ENCODE measurements at regions not wholly inside any gene's neighbourhood (a gene's known extent, or its start where the extent isn't known, plus 50 kb on each side); places are given as distances from the start of the nearest gene placed in this dataset.

- no peaks in the 10 kb centered on the region for H3K9me3 ChIP-seq (ENCODE audit: control insufficient read depth, insufficient read depth, low read depth, low read length)
- ChIA-PET CTCF (interaction anchor here (0.7 kb wide), 1 partner anchor 29 kb away, joined by 3 read pairs; no protein-coding TSS in a partner anchor), POLR2A (no interaction called here)
- H3K4me1 ChIP-seq (ENCODE audit: control insufficient read depth, insufficient read depth, low read length) = no peaks in the 10 kb centered on the region
- H3K4me3 ChIP-seq (ENCODE audit: low read depth, low read length) = no peak overlapping the region
- TF ChIP-seq BCL11B (tag by site-specific recombination; IDR thresholded peaks at IDR 0.05; ENCODE audit: low read depth) = no peak
- no peaks in the 10 kb centered on the region for H3K36me3 ChIP-seq (ENCODE audit: control insufficient read depth in 2 of 2, insufficient read depth in 1 of 2, low read length in 2 of 2)
- no peak overlapping the region for H3K27ac ChIP-seq (ENCODE audit: extremely low read depth, low read depth, low read length)
These were observed 82.0 kb downstream of the KLF5 start for GRCh38 chr13:73140801-73141200.

- no peak overlapping the region for H3K27ac ChIP-seq (ENCODE audit: extremely low read depth, low read depth, low read length)
These were observed 80.1 kb downstream of the KLF5 start for GRCh38 chr13:73138638-73139491.

GRCh38 chr13:73138276-73138637 lies 79.5 kb downstream of the KLF5 start:
- POLR2A ChIA-PET = no interaction called here
- H3K4me3 ChIP-seq (ENCODE audit: low read depth, low read length) = no peak overlapping the region
- no peaks in the 10 kb centered on the region for H3K36me3 ChIP-seq (ENCODE audit: control insufficient read depth in 2 of 2, insufficient read depth in 1 of 2, low read length in 2 of 2)
- TF ChIP-seq ZSCAN18 (tag by site-specific recombination; IDR thresholded peaks at IDR 0.05) (no peak), ZNF140 (tag by site-specific recombination; IDR thresholded peaks at IDR 0.05) (no peak), ZFP41 (tag by site-specific recombination; IDR thresholded peaks at IDR 0.05; ENCODE audit: borderline replicate concordance) (no peak), HIC1 (tag by site-specific recombination; IDR thresholded peaks at IDR 0.05) (no peak), ZNF350 (tag by site-specific recombination; IDR thresholded peaks at IDR 0.05) (no peak), ZSCAN4 (tag by site-specific recombination; IDR thresholded peaks at IDR 0.05) (no peak)
- no peaks in the 10 kb centered on the region for H3K4me1 ChIP-seq (ENCODE audit: control insufficient read depth, insufficient read depth, low read length)
- no peak overlapping the region for H3K27ac ChIP-seq (ENCODE audit: extremely low read depth, low read depth, low read length)
- no peaks in the 10 kb centered on the region for H3K9me3 ChIP-seq (ENCODE audit: control insufficient read depth, insufficient read depth, low read depth, low read length)
- CTCF ChIA-PET = no interaction called here

More at GRCh38 chr13:73138638-73139491, 80.1 kb downstream of the KLF5 start:
- Histone ChIP-seq H3K4me1 (ENCODE audit: control insufficient read depth, insufficient read depth, low read length) (no peaks in the 10 kb centered on the region), H3K9me3 (ENCODE audit: control insufficient read depth, insufficient read depth, low read depth, low read length) (no peaks in the 10 kb centered on the region), H3K4me3 (ENCODE audit: low read depth, low read length) (no peak overlapping the region), H3K36me3 (ENCODE audit: control insufficient read depth in 2 of 2, insufficient read depth in 1 of 2, low read length in 2 of 2) (no peaks in the 10 kb centered on the region)
- TF ChIP-seq ZFP69B (tag by site-specific recombination; IDR thresholded peaks at IDR 0.05) (no peak), ZBTB17 (tag by site-specific recombination; IDR thresholded peaks at IDR 0.05) (0 out of 2 replicates have a peak, but pooled peaks have one; percentile 46), GLIS1 (tag by site-specific recombination; IDR thresholded peaks at IDR 0.05) (0 out of 2 replicates have a peak, but pooled peaks have one; percentile 14)
- CTCF ChIA-PET = no interaction called here
- POLR2A ChIA-PET = no interaction called here

GRCh38 chr13:73136776-73137175 lies 78.0 kb downstream of the KLF5 start:
- ChIA-PET POLR2A (interaction anchor here (0.6 kb wide), 1 partner anchor 295 kb away, joined by 3 read pairs; no protein-coding TSS in a partner anchor), CTCF (interaction anchor here (0.7 kb wide), 1 partner anchor 154 kb away, joined by 4 read pairs; no protein-coding TSS in a partner anchor)
- Histone ChIP-seq H3K9me3 (ENCODE audit: control insufficient read depth, insufficient read depth, low read depth, low read length) (no peaks in the 10 kb centered on the region), H3K4me3 (ENCODE audit: low read depth, low read length) (no peak overlapping the region), H3K4me1 (ENCODE audit: control insufficient read depth, insufficient read depth, low read length) (no peaks in the 10 kb centered on the region), H3K27ac (ENCODE audit: extremely low read depth, low read depth, low read length) (no peak overlapping the region), H3K36me3 (ENCODE audit: control insufficient read depth in 2 of 2, insufficient read depth in 1 of 2, low read length in 2 of 2) (no peaks in the 10 kb centered on the region)
- TF ChIP-seq ZNF530 (tag by site-specific recombination; IDR thresholded peaks at IDR 0.05; ENCODE audit: low read depth) = no peak
- TF ChIP-seq ZNF473 (tag by site-specific recombination; IDR thresholded peaks at IDR 0.05) = no peak

Data from HEK293 (cell line).